ENCODE measurements at regions not wholly inside any gene's neighbourhood (a gene's known extent, or its start where the extent isn't known, plus 50 kb on each side); places are given as distances from the start of the nearest gene placed in this dataset.

- no peak for TF ChIP-seq CTCF (IDR thresholded peaks at IDR 0.05)
- peak; percentile 45 to 66 for TF ChIP-seq EP300 (IDR thresholded peaks at IDR 0.05)
- Histone ChIP-seq H3K4me3 (no peak overlapping the region), H3K9me3 (no peaks in the 10 kb centered on the region), H3K4me1 (peaks cover 0 to 10% (median 0%) of the 10 kb centered on the region in 4 donors), H3K27me3 (no peaks in the 10 kb centered on the region), H3K36me3 (no peaks in the 10 kb centered on the region), H3K27ac (no peak overlapping the region)
- DNase-seq (ENCODE audit: low spot score in 2 of 2), result no peak
- 23% methylated on average over 4 of the region's 4 CpGs for WGBS, 2 donors
These were observed 50.3 kb upstream of the LY86 start for GRCh38 chr6:6538261-6538660.
